OCI-LY3 (cell line): ENCODE measurements at regions not wholly inside any gene's neighbourhood (a gene's known extent, or its start where the extent isn't known, plus 50 kb on each side); places are given as distances from the start of the nearest gene placed in this dataset.
"Not testable (repeated sequence)": the region's sequence is repeated elsewhere in the genome, so short reads cannot be mapped to it uniquely, and the experiment has no call there.

Experiments used
- H2AFZ ChIP-seq: fragments of 200-600, 300-600 bp; shearing (Covaris generic); 2 replicates; pipeline ENCODE4 v1.6.0; 2014; ENCODE audit warnings: antibody characterized with exemption, low read depth, low read length
- H3K27ac ChIP-seq: fragments of 200-600, 300-600 bp; sonication (generic); 2 replicates; pipeline ENCODE4 v1.5.1; 2014; ENCODE audit warnings: mild to moderate bottlenecking, low read length, moderate library complexity, mixed read lengths
- H3K27me3 ChIP-seq: fragments of 200-600, 300-600 bp; sonication (generic); 2 replicates; pipeline ENCODE4 v1.6.1; 2014; ENCODE audit warnings: low read depth, low read length, mixed read lengths
- H3K36me3 ChIP-seq: fragments of 200-600, 300-600 bp; sonication (generic); replicated peaks from 2 replicates; pipeline ENCODE3; 2014; ENCODE audit warnings: low read depth, low read length, mixed read lengths
- H3K4me1 ChIP-seq: fragments of 300-600, 200-600 bp; sonication (generic); 2 replicates; pipeline ENCODE4 v1.6.1; 2014; ENCODE audit warnings: low read length, mixed read lengths
- H3K4me2 ChIP-seq: fragments of 200-600, 300-600 bp; sonication (generic); 2 replicates; pipeline ENCODE4 v1.6.1; 2014; ENCODE audit warnings: low read length, mixed read lengths
- H3K4me3 ChIP-seq: fragments of 300-600, 200-600 bp; sonication (generic); 2 replicates; pipeline ENCODE4 v1.5.1; 2014; ENCODE audit warnings: antibody characterized with exemption, mild to moderate bottlenecking, low read length, moderate library complexity
- H3K79me2 ChIP-seq: fragments of 300-600, 200-600 bp; shearing (Covaris generic); 2 replicates; pipeline ENCODE4 v1.6.1; 2014; ENCODE audit warnings: mild to moderate bottlenecking, low read length, mixed read lengths
- H3K9ac ChIP-seq: fragments of 300-600, 200-600 bp; shearing (Covaris generic); 2 replicates; pipeline ENCODE4 v1.6.0; 2014; ENCODE audit warnings: mild to moderate bottlenecking, low read length, moderate library complexity
- H3K9me3 ChIP-seq: fragments of 200-600, 300-600 bp; shearing (Covaris generic); 2 replicates; pipeline ENCODE4 v1.6.1; 2014; ENCODE audit warnings: low read length, mixed read lengths; ENCODE audit not compliant: insufficient read depth
- H4K20me1 ChIP-seq: fragments of 200-600, 300-600 bp; sonication (generic); 2 replicates; pipeline ENCODE4 v1.6.1; 2016; ENCODE audit warnings: low read length, mixed read lengths; ENCODE audit not compliant: insufficient read depth
- CTCF ChIP-seq: fragments of 200-600, 300-600 bp; sonication (generic); IDR thresholded peaks from 2 replicates; pipeline ENCODE4 v1.5.1; 2014; ENCODE audit warnings: antibody characterized with exemption, low read length, low read depth
- EZH2phosphoT487 ChIP-seq: fragments of 200-600 bp; shearing (Covaris generic); IDR thresholded peaks from 2 replicates; pipeline ENCODE4 v1.6.1; 2018; ENCODE audit warnings: antibody characterized with exemption, mixed run types, low read depth

- H3K27me3 ChIP-seq: no peaks in the 10 kb centered on the region
- H3K4me3 ChIP-seq: no peak overlapping the region
- no peaks in the 10 kb centered on the region for H3K36me3 ChIP-seq
Measured at GRCh38 chr6:115583290-115583689, 477.4 kb downstream of the FRK start.

GRCh38 chr6:115582386-115582785 lies 478.3 kb downstream of the FRK start:
- no peak overlapping the region for H3K9ac ChIP-seq
- no peaks in the 10 kb centered on the region for H3K79me2 ChIP-seq
- no peak overlapping the region for H3K27ac ChIP-seq
- peaks cover 3% of the 10 kb centered on the region for H3K4me1 ChIP-seq
- no peaks in the 10 kb centered on the region for H4K20me1 ChIP-seq
- no peak for TF ChIP-seq CTCF
- no peak for TF ChIP-seq EZH2phosphoT487
- no peak overlapping the region for H2AFZ ChIP-seq
- H3K4me2 ChIP-seq: no peak overlapping the region
- no peaks in the 10 kb centered on the region for H3K36me3 ChIP-seq
- no peaks in the 10 kb centered on the region for H3K27me3 ChIP-seq
- H3K9me3 ChIP-seq: no peaks in the 10 kb centered on the region
- no peak overlapping the region for H3K4me3 ChIP-seq

More at GRCh38 chr6:115583290-115583689, 477.4 kb downstream of the FRK start:
- Histone ChIP-seq H2AFZ (no peak overlapping the region), H3K9me3 (no peaks in the 10 kb centered on the region), H3K4me1 (no peaks in the 10 kb centered on the region), H4K20me1 (no peaks in the 10 kb centered on the region), H3K79me2 (no peaks in the 10 kb centered on the region), H3K27ac (no peak overlapping the region), H3K9ac (no peak overlapping the region), H3K4me2 (no peak overlapping the region)
- TF ChIP-seq EZH2phosphoT487: no peak
- TF ChIP-seq CTCF: no peak

GRCh38 chr6:115579565-115579964 lies 481.1 kb downstream of the FRK start:
- not testable (repeated sequence) for H3K4me3 ChIP-seq, H3K9me3 ChIP-seq, H3K27ac ChIP-seq, H3K9ac ChIP-seq, H3K4me2 ChIP-seq, H3K27me3 ChIP-seq, H2AFZ ChIP-seq, H3K36me3 ChIP-seq, H4K20me1 ChIP-seq, H3K79me2 ChIP-seq
- H3K4me1 ChIP-seq: peaks cover 13% of the 10 kb centered on the region

GRCh38 chr6:115577270-115577669 lies 483.4 kb downstream of the FRK start:
- Histone ChIP-seq H3K9me3 (no peaks in the 10 kb centered on the region), H3K4me2 (peak overlapping the region; percentile 52), H2AFZ (no peak overlapping the region), H3K9ac (no peak overlapping the region), H3K4me3 (no peak overlapping the region), H3K4me1 (peaks cover 13% of the 10 kb centered on the region), H3K27me3 (no peaks in the 10 kb centered on the region), H3K79me2 (no peaks in the 10 kb centered on the region), H3K27ac (no peak overlapping the region), H3K36me3 (no peaks in the 10 kb centered on the region), H4K20me1 (no peaks in the 10 kb centered on the region)
- TF ChIP-seq EZH2phosphoT487 (no peak), CTCF (no peak)

- TF ChIP-seq CTCF (no peak), EZH2phosphoT487 (no peak)
- no peak overlapping the region for H3K9ac ChIP-seq
- no peaks in the 10 kb centered on the region for H3K79me2 ChIP-seq
- no peaks in the 10 kb centered on the region for H3K27me3 ChIP-seq
- no peak overlapping the region for H3K27ac ChIP-seq
- peaks cover 13% of the 10 kb centered on the region for H3K4me1 ChIP-seq
- no peaks in the 10 kb centered on the region for H3K36me3 ChIP-seq
- no peak overlapping the region for H3K4me2 ChIP-seq
- H2AFZ ChIP-seq: no peak overlapping the region
- H3K9me3 ChIP-seq: no peaks in the 10 kb centered on the region
- H4K20me1 ChIP-seq: no peaks in the 10 kb centered on the region
- no peak overlapping the region for H3K4me3 ChIP-seq
Measured at GRCh38 chr6:115575285-115575684, 485.4 kb downstream of the FRK start.
